HG03196 (cell line): ENCODE measurements at regions not wholly inside any gene's neighbourhood (a gene's known extent, or its start where the extent isn't known, plus 50 kb on each side); places are given as distances from the start of the nearest gene placed in this dataset.
"Not testable (repeated sequence)": the region's sequence is repeated elsewhere in the genome, so short reads cannot be mapped to it uniquely, and the experiment has no call there.

Source experiments
- ATAC-seq: cut with Tn5 transposase; IDR thresholded peaks from one replicate; pipeline ENCODE4 v1.9.1; 2021; ENCODE audit not compliant: unreplicated experiment

- ATAC-seq: peak; percentile 24
Measured at GRCh38 chr4:3954540-3955320, 188.5 kb downstream of the ADRA2C start.

- peak; percentile 100 for ATAC-seq
Measured at GRCh38 chr4:3955321-3956164, 189.4 kb downstream of the ADRA2C start.

DNA sequence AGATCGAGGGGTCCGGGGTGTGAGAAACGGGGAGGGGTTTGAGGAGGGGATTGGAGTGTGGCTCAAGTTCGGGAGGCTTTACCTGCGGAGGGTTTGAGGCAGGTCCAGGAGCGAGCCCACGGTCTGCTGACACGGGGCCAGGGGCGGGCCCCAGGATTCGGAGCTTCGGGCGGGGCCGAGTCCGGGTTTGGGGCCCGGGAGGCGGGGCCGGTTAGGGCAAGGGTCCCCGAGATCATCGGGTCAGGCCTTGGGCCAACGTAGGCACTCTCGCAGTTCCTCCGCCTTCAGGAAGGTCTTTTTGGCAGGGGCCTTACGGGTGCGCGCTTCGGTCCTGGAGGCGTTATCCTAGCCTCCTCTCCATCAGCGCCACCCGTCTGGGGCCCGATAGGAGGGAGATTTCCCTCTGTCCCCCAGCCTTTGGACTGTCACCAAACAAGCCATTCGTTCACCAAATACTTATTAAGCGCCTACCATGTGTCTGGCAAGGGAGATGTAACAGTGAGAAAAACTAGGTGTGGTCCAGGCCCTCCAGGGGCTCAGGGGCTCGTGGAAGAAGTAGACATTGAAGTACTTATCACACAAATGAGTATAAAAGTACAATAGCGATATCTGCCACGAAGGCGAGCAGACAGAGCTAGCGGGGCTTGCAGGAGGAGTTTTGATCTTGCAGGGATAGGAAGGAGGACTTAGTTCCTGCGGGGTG, 190.1 kb downstream of the ADRA2C start:
- not testable (repeated sequence) for ATAC-seq

- not testable (repeated sequence) for ATAC-seq
Measured at GRCh38 chr4:3961091-3961672, 195.0 kb downstream of the ADRA2C start.

DNA sequence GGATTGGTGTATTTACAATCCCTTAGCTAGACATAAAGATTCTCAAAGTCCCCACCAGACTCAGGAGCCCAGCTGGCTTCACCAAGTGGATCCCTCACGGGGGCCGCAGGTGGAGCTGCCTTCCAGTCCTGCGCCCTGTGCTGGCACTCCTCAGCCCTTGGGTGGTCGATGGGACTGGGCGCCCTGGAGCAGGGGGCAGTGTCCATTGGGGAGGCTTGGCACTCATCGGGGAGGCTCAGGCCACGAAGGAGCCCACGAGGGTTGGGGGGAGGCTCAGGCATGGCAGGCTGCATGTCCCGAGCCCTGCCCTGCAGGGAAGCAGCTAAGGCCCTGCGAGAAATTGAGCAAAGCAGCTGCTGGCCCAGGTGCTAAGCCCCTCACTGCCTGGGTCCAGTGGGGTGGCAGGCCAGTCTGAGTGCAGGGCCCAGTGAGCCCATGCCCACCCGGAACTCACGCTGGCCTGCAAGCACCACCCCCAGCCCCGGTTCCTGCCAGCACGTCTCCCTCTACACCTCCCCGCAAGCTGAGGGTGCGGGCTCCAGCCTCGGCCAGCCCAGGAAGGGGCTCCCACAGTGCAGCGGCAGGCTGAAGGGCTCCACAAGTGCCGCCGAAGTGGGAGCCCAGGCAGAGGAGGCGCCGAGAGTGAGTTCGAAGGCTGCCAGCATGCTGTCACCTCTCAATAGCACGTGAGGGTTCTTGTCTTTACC, 198.5 kb downstream of the ADRA2C start:
- ATAC-seq: not testable (repeated sequence)

DNA sequence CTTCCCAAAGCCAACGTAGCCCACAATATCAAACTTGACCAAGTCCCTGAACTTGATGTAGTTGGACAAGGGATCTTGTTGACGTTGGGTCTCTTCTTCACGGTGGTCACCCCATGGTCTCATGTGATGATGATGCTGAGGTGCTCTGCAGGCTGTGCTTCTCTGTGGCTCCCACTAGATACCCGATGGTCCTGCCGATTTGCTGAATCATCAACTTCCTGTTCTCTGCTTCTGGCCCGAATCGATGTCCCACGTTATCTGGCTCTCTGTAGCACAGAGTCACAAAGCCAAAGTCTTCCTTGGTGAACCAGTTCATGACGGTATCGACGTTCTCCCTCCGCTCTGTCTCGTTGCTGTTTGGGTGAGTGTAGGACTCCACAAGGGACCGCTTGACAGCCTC, 201.0 kb downstream of the ADRA2C start:
- not testable (repeated sequence) for ATAC-seq

DNA sequence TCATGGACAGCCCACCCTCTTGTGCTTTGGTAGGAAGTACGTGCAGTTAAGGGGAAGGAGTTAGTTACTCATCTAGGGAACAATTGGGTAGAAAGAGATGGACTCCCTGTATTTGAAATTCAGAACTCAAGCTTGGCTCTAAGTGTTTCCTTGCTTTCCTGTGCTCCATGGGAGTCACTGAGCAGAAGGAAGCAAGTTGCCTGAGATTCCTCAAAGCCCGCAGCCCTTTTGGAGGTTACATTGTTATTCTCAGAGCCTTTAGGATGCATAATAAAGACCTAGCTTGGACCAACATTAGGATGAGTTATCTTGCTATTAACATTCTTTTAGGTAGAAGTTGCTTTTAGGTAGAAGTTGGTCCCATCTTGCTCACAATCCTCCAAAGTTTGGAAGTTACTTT, 206.4 kb downstream of the ADRA2C start:
- not testable (repeated sequence) for ATAC-seq

DNA sequence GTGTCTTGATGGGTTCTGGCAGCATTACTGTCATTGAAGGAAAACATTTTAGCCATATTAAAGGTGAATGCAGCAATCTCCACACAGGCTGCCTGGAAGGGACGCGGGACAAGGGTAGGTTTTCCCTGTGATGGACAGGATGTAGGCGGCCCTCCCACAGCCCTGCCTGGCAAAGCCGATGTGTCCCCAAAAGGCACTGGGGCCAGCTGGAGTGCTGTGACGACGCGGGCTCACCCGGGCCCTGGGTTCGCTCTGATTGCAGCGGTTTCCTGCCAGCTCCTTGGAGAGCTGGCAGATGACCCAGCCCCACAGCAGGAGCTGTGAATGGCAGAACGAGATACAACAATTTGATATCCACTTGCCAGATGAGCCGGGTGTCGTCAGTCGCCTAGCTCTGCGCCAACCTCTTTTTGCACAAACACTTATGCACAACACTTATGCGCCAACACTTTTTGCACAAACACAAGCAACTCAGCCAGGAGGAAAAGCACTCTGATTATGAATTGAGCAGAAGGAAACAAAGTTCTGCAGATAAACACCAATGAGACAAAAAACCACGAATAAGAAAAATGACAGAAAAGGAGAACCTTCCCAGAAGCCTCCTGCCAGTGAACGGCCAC, 207.5 kb downstream of the ADRA2C start:
- ATAC-seq: not testable (repeated sequence)

DNA sequence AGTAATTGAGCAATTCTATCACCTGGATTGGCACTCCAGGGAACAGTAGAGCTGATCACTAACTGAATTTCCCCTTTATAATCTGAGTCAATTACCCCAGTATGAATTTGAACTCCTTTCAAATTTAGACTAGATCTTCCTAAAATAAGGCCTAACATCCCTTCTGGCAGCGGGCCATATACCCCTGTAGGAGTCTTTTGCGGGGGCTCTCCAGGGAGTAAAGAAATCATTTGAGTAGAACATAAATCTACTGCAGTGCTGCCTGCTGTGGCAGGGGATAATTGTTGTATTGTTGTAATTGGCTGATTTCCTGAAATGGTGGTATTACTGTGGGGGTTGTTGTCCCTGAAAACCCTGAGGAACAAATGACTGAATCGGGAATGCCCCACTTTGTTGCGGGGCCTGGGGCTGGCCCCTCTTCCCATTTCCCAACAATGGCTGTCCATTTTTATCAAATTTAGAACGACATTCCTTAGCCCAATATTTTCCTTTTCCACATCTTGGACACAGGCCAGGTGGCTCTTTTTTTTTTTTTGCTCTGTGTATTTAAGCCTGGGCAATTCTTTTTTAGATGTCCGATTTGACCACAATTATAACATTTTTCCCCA, 217.4 kb downstream of the ADRA2C start:
- ATAC-seq: not testable (repeated sequence)

DNA sequence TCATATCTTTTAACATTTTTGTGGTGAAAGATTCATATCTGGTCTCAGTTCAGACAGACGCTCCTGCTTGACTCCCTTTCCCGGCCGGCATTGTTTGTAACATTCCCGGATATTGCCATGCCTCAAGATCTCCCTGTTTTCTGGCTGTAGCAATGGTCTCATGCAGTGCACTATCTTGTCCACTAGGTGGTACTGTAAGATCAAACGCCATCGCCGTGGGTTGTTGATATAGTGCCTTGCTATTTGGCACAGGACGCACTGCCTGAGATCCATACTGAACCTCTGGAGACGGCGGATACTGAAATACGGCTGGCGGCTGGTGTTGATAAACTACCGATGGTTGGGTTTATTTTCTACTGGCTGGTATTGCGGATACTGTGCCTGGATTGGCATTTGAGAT, 218.6 kb downstream of the ADRA2C start:
- not testable (repeated sequence) for ATAC-seq

DNA sequence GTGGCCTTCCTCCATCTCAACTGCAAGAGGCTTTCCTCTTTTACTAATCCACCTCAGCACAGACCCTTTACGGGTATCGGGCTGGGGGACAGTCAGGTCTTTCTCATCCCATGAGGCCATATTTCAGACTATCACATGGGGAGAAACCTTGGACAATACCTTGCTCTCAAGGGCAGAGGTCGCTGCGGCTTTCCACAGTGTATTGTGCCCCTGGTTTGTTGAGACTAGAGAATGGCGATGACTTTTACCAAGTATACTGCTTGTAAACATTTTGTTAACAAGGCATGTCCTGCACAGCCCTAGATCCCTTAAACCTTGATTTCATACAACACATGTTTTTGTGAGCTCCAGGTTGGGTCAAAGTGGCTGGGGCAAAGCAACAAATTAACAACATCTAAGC, 220.2 kb downstream of the ADRA2C start:
- not testable (repeated sequence) for ATAC-seq

DNA sequence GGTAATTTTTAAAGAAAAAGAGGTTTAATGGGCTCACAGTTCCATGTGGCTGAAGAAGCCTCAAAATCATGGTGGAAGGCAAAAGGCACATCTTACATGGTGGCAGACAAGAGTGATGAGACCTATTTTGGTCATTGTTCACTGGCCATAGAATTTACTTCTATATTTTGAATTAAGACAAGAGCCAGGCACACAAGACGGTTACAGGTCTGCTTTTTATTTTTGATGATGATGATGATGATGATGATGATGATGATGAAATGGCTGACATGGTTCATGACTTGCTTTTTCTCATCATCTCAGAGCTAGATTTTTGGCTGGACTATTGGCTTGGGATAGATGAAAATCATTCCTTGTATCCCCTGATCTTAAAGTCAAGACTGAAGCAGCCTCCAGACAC, 229.3 kb downstream of the OTOP1 start:
- not testable (repeated sequence) for ATAC-seq

- ATAC-seq: not testable (repeated sequence)
Measured at GRCh38 chr4:4004036-4004435, 222.7 kb downstream of the OTOP1 start.

DNA sequence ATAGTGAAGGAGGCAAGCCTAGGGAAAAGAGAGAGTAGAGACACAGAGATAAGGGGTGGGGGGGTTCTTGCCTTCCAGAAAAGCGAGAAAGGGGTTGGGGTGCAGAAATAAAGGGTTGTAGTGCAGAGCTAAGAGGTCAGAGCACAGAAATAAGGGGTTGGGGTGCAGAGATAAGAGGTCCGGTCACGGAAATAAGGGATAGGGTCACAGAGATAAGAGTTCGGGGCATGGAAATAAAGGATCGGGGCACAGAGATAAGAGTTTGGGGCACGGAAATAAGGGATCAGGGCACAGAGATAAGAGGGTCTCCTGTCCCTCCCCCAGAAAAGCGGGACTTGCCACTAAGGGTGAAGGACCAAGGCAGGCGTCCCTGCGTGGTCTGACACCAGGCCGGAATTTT, 222.0 kb downstream of the OTOP1 start:
- ATAC-seq: not testable (repeated sequence)

- not testable (repeated sequence) for ATAC-seq
Measured at GRCh38 chr4:4006356-4006755, 220.4 kb downstream of the OTOP1 start.

DNA sequence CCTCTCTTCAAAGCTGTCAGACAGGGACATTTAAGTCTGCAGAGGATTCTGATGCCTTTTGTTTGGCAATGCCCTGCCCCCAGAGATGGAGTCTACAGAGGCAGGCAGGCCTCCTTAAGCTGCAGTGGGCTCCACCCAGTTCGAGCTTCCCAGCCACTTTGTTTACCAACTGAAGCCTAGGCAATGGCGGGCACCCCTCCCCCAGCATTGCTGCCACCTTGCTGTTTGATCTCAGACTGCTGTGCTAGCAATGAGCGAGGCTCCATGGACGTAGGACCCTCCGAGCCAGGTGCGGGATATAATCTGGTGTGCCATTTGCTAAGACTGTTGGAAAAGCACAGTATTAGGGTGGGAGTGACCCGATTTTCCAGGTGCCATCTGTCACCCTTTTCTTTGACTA, 207.7 kb downstream of the OTOP1 start:
- not testable (repeated sequence) for ATAC-seq

GRCh38 chr4:4021161-4021560, 205.6 kb downstream of the OTOP1 start:
- not testable (repeated sequence) for ATAC-seq

DNA sequence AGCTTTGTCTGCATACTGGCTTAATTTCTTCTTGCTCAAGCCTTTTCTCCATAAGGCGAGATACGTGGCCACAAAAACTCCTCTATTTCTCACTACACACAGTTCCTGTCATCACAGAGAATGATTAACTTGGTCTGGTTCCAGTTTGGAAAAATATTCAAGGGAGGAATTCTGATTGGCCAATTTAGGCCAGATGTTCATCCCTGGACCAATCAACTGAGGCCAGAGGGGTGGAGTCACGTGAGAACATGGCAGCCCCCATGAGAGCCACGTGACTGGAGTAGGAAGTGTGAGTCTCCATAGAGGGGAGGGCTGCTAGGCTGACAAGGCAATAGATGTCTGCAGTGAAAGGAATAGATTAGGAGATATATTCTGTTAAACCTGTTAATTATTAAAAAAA, 200.0 kb downstream of the OTOP1 start:
- not testable (repeated sequence) for ATAC-seq

DNA sequence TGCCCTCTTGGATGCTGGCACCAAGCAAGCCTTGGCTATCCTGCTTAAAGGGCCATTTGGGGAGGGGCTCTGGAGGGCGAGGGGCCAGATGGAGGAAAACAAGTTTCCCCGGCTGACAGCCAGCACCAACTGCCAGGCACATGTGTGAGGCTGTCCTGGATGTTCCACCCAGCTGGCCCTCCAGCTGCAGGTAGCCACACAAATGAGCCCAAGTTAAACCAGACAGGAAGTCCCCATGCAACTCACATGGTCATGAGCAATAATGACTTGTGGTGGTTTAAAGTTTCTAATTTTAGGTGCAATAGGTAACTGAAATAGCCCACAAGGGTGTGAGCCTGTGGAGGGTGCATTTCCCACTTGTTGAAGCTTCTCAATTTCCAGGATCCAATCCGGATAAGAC, 198.0 kb downstream of the OTOP1 start:
- ATAC-seq: not testable (repeated sequence)
